ENCODE measurements at regions not wholly inside any gene's neighbourhood (a gene's known extent, or its start where the extent isn't known, plus 50 kb on each side); places are given as distances from the start of the nearest gene placed in this dataset.

- TF ChIP-seq SUZ12 (IDR thresholded peaks at IDR 0.05; ENCODE audit: extremely low read depth, insufficient read depth, insufficient read length): no peak
- TF ChIP-seq YY1 (IDR thresholded peaks at IDR 0.05; ENCODE audit: insufficient read depth, insufficient read length): no peak
- TF ChIP-seq ZNF274 (IDR thresholded peaks at IDR 0.05; ENCODE audit: low read depth, low read length): no peak
These were observed 129.7 kb upstream of the ROPN1 start for GRCh38 chr3:124121379-124122312.
